HG03064 (cell line): ENCODE measurements at regions not wholly inside any gene's neighbourhood (a gene's known extent, or its start where the extent isn't known, plus 50 kb on each side); places are given as distances from the start of the nearest gene placed in this dataset.
"Not testable (repeated sequence)": the region's sequence is repeated elsewhere in the genome, so short reads cannot be mapped to it uniquely, and the experiment has no call there.

Experiments used
- ATAC-seq: cut with Tn5 transposase; IDR thresholded peaks from one replicate; pipeline ENCODE4 v1.9.1; 2021; ENCODE audit warnings: low read depth; ENCODE audit not compliant: unreplicated experiment

DNA sequence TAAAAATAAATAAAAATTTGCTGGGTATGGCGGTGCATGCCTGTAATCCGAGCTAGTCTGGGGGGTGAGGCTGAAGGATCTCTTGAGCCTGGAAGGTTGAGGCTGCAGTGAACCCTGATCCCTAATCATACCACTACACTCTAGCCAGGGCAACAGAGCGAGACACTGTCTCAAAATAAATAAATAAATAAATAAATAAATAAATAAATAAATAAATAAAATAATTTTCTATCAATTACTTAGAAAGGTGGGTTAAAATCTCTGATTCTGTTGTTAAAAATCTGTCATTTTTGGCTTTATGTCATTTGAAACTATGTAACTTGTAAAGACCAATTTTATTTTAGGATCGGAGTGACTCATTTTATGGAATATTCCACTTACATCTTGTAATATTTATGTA is 958.6 kb downstream of the NXPH1 start:
- ATAC-seq, result no peak

DNA sequence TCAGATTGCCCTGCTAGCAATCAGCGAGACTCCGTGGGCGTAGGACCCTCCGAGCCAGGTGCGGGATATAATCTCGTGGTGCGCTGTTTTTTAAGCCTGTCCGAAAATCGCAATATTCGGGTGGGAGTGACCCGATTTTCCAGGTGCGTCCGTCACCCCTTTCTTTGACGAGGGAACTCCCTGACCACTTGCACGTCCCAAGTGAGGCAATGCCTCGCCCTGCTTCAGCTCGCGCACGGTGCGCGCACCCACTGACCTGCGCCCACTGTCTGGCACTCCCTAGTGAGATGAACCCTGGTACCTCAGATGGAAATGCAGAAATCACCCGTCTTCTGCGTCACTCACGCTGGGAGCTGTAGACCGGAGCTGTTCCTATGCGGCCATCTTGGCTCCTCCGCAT is 971.0 kb downstream of the NXPH1 start:
- not testable (repeated sequence) for ATAC-seq

DNA sequence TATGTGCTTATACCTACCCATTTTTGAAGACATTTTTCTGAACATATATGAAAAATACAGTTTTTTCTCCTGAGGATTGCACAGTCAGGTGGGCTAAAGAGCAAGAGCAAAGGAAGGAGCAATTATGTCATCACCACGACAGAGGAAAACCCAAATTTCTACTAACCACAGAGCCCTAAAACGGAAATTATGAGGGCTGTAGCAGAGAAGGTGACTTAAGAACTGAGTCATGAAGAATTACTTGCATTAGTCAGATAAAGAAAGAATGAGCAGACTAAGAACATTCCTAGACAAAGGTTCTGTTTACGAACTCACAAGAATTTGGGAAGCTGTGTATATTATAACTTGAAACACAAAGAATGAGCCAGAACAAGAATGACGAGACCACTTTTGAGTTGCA is 974.4 kb downstream of the NXPH1 start:
- ATAC-seq, result no peak

GRCh38 chr7:9453521-9453920 is 1020.1 kb downstream of the NXPH1 start:
- ATAC-seq, result no peak

DNA sequence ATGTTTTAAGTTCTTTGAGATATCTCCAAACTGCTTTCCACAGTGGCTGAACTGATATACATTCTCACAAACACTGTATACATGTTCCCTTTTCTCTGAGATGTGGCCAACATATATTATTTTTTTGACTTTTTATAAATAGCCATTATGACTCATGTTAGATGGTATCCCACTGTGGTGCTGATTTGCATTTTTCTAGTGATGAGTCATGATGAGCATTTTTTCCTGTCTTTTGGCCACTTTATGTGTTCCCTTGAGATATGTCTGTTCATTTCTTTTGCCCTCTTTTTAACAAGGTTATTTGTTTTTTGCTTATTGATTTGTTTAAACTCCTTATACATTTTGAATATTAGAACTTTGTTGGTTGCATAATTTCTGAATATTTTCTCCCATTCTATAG is 1055.1 kb downstream of the NXPH1 start:
- ATAC-seq, result no peak

GRCh38 chr7:9498303-9498702 is 1064.9 kb downstream of the NXPH1 start:
- ATAC-seq, result no peak

DNA sequence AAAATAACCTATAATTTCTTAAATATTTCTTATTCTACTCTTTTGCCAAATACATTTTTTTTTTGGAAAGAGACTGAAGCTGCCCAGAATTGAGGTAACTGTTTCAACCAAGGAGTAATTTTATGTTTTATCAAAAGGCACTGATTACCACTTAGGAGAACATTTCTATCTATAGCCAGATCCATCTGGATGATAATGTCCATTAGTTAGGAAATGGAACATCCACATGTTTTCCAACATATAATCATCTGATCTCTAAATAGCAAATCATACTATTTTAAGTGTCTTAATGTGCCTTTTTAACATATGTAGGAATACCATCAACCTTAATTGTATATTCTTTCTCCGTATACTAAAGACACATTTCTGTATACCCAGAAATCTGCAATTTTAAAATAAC is 1068.9 kb downstream of the NXPH1 start:
- no peak for ATAC-seq

GRCh38 chr7:9504678-9505077 is 1071.3 kb downstream of the NXPH1 start:
- ATAC-seq, result no peak

DNA sequence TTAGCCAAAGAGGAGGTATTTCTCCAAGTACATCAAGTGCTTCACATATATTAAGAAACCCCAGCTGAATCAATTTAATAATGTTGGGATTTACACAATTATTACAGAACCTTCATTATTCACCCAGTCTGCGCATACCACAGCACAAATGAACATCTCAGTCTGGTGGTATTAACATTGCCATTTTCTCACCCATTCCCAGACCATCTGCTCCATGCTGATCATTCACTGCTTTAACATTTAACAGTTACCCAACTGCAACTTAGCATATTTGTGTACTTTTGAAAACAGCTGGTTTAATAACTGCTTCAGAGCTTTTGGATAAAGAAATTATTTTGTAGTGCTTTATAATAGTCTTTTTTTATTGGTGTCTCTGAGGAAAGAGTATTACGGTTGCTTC is 1072.1 kb downstream of the NXPH1 start:
- ATAC-seq, result no peak

DNA sequence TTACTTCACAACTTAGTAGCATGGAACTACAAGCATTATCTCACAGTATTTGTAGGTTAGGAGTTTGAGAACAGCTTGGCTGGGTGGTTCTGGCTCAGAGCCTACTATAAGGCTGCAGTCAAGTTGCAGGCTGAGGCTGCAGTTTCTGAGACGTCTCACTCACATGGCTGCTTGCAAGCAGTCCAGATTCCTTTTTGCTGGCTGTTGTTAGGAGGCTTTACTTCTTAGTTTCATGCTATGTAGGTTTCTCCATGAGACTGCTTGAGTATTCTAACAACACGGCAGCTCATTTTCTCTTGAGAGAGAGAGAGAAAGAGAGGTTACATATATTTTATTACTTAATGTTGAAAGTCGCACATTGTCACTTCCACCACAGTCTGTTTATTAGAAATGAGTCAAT is 1073.9 kb downstream of the NXPH1 start:
- ATAC-seq, result no peak

DNA sequence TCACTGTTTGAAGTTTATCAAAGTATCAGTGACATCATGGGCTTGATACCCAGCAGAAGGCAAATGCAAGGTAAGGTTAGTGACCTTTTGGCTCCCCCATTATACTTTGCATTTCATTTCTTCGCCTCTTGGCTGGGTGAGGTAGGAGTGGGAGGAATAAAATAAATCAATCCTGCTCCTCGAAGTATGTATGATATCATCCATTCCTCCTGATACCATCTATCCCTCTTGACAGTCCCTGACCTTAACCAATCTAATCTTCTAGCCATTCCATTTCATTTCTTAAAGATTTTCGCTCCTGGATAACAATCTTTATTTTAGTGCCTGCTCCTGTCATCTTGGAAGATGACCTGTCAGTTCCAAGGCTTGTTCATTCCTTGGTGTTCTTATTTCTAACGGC is 1083.3 kb downstream of the NXPH1 start:
- ATAC-seq, result no peak

DNA sequence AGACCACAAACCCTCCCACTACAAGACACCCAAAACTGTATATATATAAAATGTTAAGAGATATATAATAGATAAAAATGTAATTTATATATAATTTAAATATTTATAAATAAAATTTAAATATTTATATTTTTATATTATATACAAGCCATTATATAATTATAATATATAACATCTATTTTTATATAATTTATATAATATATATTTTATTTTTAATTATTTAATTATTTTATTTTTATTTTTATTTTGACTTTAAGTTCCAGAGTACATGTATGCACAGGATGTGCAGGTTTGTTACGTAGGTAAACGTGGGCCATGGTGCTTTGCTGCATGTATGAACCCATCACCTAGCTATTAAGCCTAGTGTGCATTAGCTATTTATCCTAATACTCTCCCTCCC is 1090.2 kb downstream of the NXPH1 start:
- ATAC-seq, result no peak

DNA sequence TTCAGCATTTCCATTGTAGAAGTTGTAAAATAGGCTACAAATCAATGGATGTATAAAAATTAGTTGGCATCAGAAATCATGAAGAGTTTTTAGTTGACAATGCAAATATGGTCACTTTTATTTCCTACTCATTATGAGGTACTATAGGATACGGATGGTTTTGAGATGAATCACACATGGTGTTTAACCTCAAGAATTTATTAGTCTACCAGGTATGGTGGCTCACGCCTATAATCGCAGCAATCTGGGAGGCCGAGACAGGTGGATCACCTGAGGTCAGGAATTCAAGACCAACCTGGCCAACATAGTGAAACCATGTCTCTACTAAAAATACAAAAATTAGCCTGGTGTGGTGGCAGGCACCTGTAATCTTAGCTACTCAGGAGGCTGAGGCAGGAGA is 1119.0 kb downstream of the NXPH1 start:
- not testable (repeated sequence) for ATAC-seq

GRCh38 chr7:9557853-9558252 is 1124.4 kb downstream of the NXPH1 start:
- no peak for ATAC-seq

DNA sequence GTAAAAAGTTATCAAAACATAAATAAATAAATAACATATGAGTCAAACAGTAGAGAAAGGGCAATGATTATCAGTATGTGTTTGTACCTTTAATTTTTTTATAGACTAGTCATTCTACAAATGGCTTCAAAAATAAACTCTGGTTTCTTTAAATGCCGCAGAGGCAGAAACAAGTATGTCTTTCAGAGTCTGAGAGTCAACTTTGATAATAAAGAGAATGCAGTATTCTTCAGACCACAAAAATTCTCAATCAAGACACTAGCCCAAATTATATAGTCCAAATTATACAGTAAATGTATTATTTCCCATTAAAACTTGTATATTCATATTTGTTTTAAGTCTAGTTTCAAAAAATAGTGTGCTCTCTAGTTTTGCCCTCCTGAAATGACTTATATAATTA is 1142.3 kb downstream of the NXPH1 start:
- no peak for ATAC-seq

GRCh38 chr7:9582824-9583223 is 1149.4 kb downstream of the NXPH1 start:
- no peak for ATAC-seq

DNA sequence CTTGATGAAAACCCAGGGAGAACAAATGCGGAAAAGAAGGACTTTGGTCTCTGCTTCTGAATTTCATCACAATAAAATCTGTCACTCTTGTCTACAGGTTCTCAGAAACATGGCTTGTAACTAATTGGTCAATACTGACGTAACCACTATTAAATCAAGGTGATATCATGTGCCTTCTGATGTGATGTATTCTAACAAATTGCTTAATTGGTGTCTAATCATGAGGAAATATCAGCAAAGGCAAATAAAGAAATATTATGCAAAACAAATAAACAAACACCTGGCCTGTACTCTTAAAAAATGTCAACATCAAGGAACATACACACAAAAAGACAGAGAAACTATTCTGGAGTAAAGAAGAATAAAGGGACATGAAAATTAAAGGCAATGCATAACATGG is 1165.0 kb downstream of the NXPH1 start:
- no peak for ATAC-seq

GRCh38 chr7:9600974-9601373 is 1167.6 kb downstream of the NXPH1 start:
- ATAC-seq, result no peak

DNA sequence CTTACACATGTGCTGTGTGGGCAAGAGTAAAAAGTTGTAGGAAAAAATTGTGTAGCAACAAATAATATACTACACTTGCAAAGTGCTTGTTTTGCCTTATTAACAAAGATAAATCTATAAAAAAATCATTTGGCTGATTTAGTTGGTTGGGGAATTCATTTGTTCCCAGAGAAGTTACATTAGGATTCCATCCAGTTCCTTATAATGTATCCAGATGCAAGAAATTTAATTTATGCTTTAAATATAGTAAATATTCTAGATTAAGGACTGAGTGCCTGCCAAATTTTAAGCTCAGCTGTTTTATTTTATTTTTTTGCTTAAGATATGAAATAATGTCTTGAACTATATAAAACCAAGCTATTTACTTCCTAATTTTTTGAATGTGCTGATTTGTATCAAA is 1169.9 kb downstream of the NXPH1 start:
- no peak for ATAC-seq

DNA sequence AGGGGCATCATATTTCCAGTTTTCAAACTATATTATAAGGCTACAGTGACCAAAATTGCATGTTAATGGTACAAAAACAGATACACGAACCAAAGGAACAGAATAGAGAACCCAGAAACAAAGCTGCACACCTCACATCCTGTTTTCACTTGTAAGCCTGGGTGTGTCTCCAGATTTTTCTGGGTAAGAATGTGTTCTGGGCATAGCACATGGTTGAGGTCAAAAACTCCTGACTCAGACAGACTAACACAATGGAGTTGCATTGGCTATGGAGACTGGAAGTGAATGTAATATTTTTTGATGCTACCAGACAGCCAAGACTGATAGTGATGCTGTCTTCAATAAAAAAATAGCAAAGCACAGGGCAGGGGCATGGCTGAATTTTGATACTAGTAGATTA is 1175.2 kb downstream of the NXPH1 start:
- no peak for ATAC-seq

DNA sequence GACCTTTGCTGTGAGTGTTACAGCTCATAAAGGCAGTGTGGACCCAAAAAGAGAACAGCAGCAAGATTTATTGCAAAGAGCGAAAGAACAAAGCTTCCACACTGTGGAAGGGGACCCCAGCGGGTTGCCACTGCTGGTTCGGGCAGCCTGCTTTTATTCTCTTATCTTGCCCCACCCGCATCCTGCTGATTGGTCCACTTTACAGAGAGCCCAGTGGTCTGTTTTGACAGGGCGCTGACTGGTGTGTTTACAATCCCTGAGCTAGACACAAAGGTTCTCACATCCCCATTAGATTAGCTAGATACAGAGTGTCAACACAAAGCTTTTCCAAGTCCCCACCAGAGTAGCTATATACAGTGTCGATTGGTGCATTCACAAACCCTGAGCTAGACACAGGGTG is 1187.5 kb downstream of the NXPH1 start:
- not testable (repeated sequence) for ATAC-seq

DNA sequence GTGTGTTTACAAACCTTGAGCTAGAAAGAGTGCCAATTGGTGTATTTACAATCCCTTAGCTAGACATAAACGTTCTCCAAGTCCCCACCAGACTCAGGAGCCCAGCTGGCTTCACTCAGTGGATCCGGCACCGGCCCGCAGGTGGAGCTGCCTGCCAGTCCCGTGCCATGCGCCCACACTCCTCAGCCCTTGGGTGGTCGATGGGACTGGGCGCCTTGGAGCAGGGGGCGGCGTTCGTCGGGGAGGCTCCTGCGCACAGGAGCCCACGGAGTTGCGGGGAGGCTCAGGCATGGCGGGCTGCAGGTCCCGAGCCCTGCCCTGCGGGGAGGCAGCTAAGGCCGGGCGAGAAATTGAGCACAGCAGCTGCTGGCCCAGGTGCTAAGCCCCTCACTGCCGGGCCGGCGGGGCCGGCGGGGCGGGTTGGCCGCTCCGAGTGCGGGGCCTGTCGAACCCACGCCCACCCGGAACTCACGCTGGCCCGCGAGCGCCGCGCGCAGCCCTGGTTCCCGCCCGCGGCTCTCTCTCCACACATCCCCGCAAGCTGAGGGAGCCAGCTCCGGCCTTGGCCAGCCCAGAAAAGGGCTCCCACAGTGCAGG is 1188.0 kb downstream of the NXPH1 start:
- not testable (repeated sequence) for ATAC-seq

DNA sequence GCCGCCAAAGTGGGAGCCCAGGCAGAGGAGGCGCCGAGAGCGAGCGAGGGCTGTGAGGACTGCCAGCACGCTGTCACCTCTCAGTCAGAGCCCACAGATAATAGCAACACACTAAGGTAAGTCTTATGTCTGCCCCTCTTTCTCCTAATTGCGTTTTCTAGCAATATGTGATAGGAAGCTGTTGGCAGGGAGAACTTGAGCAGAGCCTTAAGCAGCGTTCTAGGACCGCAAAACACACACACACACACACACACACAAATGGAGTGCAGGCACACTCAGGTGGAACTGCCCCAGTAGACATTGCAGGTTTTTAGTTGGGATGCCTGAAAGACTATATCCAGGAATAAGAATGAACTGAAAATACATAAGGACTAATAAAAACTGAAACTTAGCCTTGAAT is 1188.5 kb downstream of the NXPH1 start:
- no peak for ATAC-seq
